ENCODE measurements at regions not wholly inside any gene's neighbourhood (a gene's known extent, or its start where the extent isn't known, plus 50 kb on each side); places are given as distances from the start of the nearest gene placed in this dataset.
"Not testable (repeated sequence)": the region's sequence is repeated elsewhere in the genome, so short reads cannot be mapped to it uniquely, and the experiment has no call there.

- Histone ChIP-seq H3K4me2 (ENCODE audit: unreplicated experiment) (no peak overlapping the region), H3K27ac (no peak overlapping the region), H3K27me3 (replicated peaks; ENCODE audit: insufficient read depth) (no peaks in the 10 kb centered on the region), H3K36me3 (ENCODE audit: low read depth) (no peaks in the 10 kb centered on the region), H3K4me3 (no peak overlapping the region), H3K79me2 (ENCODE audit: insufficient read depth) (no peaks in the 10 kb centered on the region), H3K4me1 (ENCODE audit: insufficient read depth) (peaks cover 10% of the 10 kb centered on the region), H3K9me3 (ENCODE audit: low read depth) (no peaks in the 10 kb centered on the region), H4K20me1 (ENCODE audit: insufficient read depth) (no peaks in the 10 kb centered on the region), H3K9me2 (ENCODE audit: insufficient read depth) (no peaks in the 10 kb centered on the region), H2AFZ (no peak overlapping the region), H3K9ac (no peak overlapping the region), H3F3A (ENCODE audit: insufficient read depth) (no peaks in the 10 kb centered on the region)
- TF ChIP-seq EZH2 (IDR thresholded peaks at IDR 0.05; ENCODE audit: insufficient read depth, poor library complexity, severe bottlenecking): no peak
- no peak for TF ChIP-seq EZH2phosphoT487 (IDR thresholded peaks at IDR 0.05; ENCODE audit: insufficient read depth, low read depth)
- WGBS, 2 experiments (ENCODE audit: low coverage in 1 of 2, low lambda C conversion rate in 2 of 2, missing lambda C conversion rate in 2 of 2): 82% methylated on average over 5 of the region's 5 CpGs
- in situ Hi-C loops (cut with MboI): loop anchor here (25.0 kb wide), 2 partner anchors 199 to 601 kb away; no protein-coding TSS in a partner anchor
- DNase-seq: no peak
Observed at GRCh38 chr1:200288226-200288625, 121.6 kb downstream of the ZNF281 start.

GRCh38 chr1:200284236-200284635 lies 125.6 kb downstream of the ZNF281 start:
- not testable (repeated sequence) for H3K9ac ChIP-seq; H3K9me2 ChIP-seq (ENCODE audit: insufficient read depth); H3K36me3 ChIP-seq (ENCODE audit: low read depth); H2AFZ ChIP-seq; DNase-seq; H3K4me2 ChIP-seq (ENCODE audit: unreplicated experiment); H3K27me3 ChIP-seq (replicated peaks; ENCODE audit: insufficient read depth); H3K9me3 ChIP-seq (ENCODE audit: low read depth); H3K4me1 ChIP-seq (ENCODE audit: insufficient read depth); H3K27ac ChIP-seq; H3F3A ChIP-seq (ENCODE audit: insufficient read depth); H4K20me1 ChIP-seq (ENCODE audit: insufficient read depth); H3K4me3 ChIP-seq; H3K79me2 ChIP-seq (ENCODE audit: insufficient read depth)
- 83 to 97% methylated on average over 5 of the region's 5 CpGs for WGBS, 2 experiments (ENCODE audit: low coverage in 1 of 2, low lambda C conversion rate in 2 of 2, missing lambda C conversion rate in 2 of 2)
- in situ Hi-C loops (cut with MboI): loop anchor here (25.0 kb wide), 2 partner anchors 203 to 597 kb away; no protein-coding TSS in a partner anchor

- H3K4me3 ChIP-seq: no peak overlapping the region
- no peak overlapping the region for H3K9ac ChIP-seq
- H3K79me2 ChIP-seq (ENCODE audit: insufficient read depth): no peaks in the 10 kb centered on the region
- WGBS, 2 experiments (ENCODE audit: low coverage in 1 of 2, low lambda C conversion rate in 2 of 2, missing lambda C conversion rate in 2 of 2): 91 to 100% methylated on average over 8 to 9 of the region's 9 CpGs
- no peak for DNase-seq
- no peak overlapping the region for H3K4me2 ChIP-seq (ENCODE audit: unreplicated experiment)
- in situ Hi-C loops (cut with MboI): loop anchor here (25.0 kb wide), 2 partner anchors 205 to 595 kb away; no protein-coding TSS in a partner anchor
- H3K27me3 ChIP-seq (replicated peaks; ENCODE audit: insufficient read depth): no peaks in the 10 kb centered on the region
- no peaks in the 10 kb centered on the region for H4K20me1 ChIP-seq (ENCODE audit: insufficient read depth)
- H3F3A ChIP-seq (ENCODE audit: insufficient read depth): no peaks in the 10 kb centered on the region
- no peaks in the 10 kb centered on the region for H3K9me3 ChIP-seq (ENCODE audit: low read depth)
- H2AFZ ChIP-seq: no peak overlapping the region
- no peaks in the 10 kb centered on the region for H3K9me2 ChIP-seq (ENCODE audit: insufficient read depth)
- H3K4me1 ChIP-seq (ENCODE audit: insufficient read depth): no peaks in the 10 kb centered on the region
- no peak overlapping the region for H3K27ac ChIP-seq
- TF ChIP-seq EZH2 (IDR thresholded peaks at IDR 0.05; ENCODE audit: insufficient read depth, poor library complexity, severe bottlenecking) (no peak), EZH2phosphoT487 (IDR thresholded peaks at IDR 0.05; ENCODE audit: insufficient read depth, low read depth) (no peak)
- no peaks in the 10 kb centered on the region for H3K36me3 ChIP-seq (ENCODE audit: low read depth)
Observed at GRCh38 chr1:200282497-200283122, 127.2 kb downstream of the ZNF281 start.

GRCh38 chr1:200281201-200281835 lies 128.5 kb downstream of the ZNF281 start:
- H3K4me2 ChIP-seq (ENCODE audit: unreplicated experiment): no peak overlapping the region
- no peaks in the 10 kb centered on the region for H3F3A ChIP-seq (ENCODE audit: insufficient read depth)
- H2AFZ ChIP-seq: no peak overlapping the region
- H3K27me3 ChIP-seq (replicated peaks; ENCODE audit: insufficient read depth): no peaks in the 10 kb centered on the region
- H3K9ac ChIP-seq: no peak overlapping the region
- peak; percentile 25 for DNase-seq
- no peaks in the 10 kb centered on the region for H3K9me2 ChIP-seq (ENCODE audit: insufficient read depth)
- no peaks in the 10 kb centered on the region for H4K20me1 ChIP-seq (ENCODE audit: insufficient read depth)
- in situ Hi-C loops (cut with MboI): loop anchor here (25.0 kb wide), 2 partner anchors 206 to 594 kb away; no protein-coding TSS in a partner anchor
- H3K79me2 ChIP-seq (ENCODE audit: insufficient read depth): no peaks in the 10 kb centered on the region
- H3K4me3 ChIP-seq: no peak overlapping the region
- H3K4me1 ChIP-seq (ENCODE audit: insufficient read depth): no peaks in the 10 kb centered on the region
- WGBS, 2 experiments (ENCODE audit: low coverage in 1 of 2, low lambda C conversion rate in 2 of 2, missing lambda C conversion rate in 2 of 2): 33 to 43% methylated on average over 8 of the region's 8 CpGs
- no peak overlapping the region for H3K27ac ChIP-seq
- no peak for TF ChIP-seq EZH2phosphoT487 (IDR thresholded peaks at IDR 0.05; ENCODE audit: insufficient read depth, low read depth)
- no peak for TF ChIP-seq EZH2 (IDR thresholded peaks at IDR 0.05; ENCODE audit: insufficient read depth, poor library complexity, severe bottlenecking)
- H3K36me3 ChIP-seq (ENCODE audit: low read depth): no peaks in the 10 kb centered on the region
- no peaks in the 10 kb centered on the region for H3K9me3 ChIP-seq (ENCODE audit: low read depth)
